ENCODE measurements at regions not wholly inside any gene's neighbourhood (a gene's known extent, or its start where the extent isn't known, plus 50 kb on each side); places are given as distances from the start of the nearest gene placed in this dataset.

DNA sequence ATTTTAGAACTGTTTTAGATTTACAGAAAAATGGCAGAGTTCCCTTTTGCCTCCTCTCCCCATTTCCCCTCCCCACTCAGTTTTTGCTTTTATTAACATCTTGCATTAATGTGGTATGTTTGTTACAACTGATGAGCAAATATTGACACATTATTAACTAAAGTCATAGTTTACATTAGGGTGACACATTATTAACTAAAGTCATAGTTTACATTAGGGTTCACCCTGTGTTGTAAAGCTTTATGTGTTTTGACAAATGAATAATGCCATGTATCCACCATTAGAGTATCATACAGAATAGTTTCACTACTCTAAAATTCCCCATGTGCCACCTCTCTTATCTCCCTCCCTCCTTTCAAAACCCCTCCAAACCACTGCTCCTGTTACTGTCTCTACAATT is 262.5 kb downstream of the NPR3 start:
- no peak overlapping the region for H3K4me3 ChIP-seq (ENCODE audit: control insufficient read depth, low read depth, low read length)
- TF ChIP-seq, protein P1, sequence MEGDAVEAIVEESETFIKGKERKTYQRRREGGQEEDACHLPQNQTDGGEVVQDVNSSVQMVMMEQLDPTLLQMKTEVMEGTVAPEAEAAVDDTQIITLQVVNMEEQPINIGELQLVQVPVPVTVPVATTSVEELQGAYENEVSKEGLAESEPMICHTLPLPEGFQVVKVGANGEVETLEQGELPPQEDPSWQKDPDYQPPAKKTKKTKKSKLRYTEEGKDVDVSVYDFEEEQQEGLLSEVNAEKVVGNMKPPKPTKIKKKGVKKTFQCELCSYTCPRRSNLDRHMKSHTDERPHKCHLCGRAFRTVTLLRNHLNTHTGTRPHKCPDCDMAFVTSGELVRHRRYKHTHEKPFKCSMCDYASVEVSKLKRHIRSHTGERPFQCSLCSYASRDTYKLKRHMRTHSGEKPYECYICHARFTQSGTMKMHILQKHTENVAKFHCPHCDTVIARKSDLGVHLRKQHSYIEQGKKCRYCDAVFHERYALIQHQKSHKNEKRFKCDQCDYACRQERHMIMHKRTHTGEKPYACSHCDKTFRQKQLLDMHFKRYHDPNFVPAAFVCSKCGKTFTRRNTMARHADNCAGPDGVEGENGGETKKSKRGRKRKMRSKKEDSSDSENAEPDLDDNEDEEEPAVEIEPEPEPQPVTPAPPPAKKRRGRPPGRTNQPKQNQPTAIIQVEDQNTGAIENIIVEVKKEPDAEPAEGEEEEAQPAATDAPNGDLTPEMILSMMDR (conservative IDR thresholded peaks at IDR 0.05; ENCODE audit: control insufficient read depth, insufficient read depth, low read depth, low read length): no peak
- DNase-seq (ENCODE audit: low read depth): no peak

DNA sequence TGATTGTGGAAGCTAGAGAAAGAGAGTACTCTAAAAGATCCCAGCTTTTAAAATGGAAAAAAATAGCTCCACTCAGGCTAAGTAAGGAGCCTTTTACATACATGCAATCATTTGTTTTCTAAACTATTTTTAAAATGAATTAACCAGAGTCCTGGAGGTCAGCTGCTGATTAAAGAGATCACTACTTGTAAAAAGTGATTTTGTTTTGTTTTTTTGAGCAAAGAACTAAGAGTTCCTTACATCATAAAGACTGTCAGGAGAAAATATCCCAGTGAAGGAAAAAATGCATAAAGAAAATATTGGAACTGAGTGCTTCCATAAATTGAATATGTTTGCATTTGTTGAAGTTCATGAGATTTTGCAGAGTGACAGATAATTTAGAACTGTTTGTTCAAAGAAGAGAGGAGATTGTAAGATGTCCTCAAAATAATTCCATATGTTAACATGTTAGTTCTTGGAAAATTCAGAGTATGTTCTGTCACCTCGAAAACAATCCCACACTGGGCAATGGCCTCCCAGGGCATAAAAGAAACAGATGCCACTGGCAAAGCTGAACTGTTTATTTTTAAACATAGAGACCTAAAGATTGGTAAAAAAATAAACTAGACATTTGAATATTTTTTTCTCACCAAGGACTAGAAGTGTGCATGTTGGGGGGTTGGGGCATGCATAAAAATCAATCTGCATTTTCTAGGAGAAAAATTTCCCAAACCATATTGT is 264.7 kb downstream of the NPR3 start:
- no peak for DNase-seq (ENCODE audit: low read depth)
- TF ChIP-seq, protein P1 (conservative IDR thresholded peaks at IDR 0.05; ENCODE audit: control insufficient read depth, insufficient read depth, low read depth, low read length): no peak
- no peak overlapping the region for H3K4me3 ChIP-seq (ENCODE audit: control insufficient read depth, low read depth, low read length)

DNA sequence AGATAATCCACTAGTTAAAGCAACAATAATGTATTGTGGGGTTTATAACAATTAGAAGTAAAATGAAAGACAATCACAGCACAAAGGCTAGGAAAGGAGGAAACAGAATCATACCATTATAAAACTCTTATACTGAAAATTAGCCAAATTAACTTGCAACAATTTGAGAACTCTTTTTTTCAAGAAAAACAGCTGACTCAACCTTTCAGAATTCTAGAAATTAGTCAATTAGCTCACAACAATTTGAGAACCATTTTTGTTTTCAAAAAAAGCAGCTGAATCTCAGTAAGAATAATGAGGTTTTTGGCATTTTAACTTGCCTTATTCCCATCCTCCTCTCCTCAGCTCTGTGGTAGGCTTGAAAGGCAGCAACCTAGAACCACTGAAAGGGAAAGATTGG is 269.9 kb downstream of the NPR3 start:
- TF ChIP-seq, protein P1 (conservative IDR thresholded peaks at IDR 0.05; ENCODE audit: control insufficient read depth, insufficient read depth, low read depth, low read length): no peak
- DNase-seq (ENCODE audit: low read depth): no peak
- H3K4me3 ChIP-seq (ENCODE audit: control insufficient read depth, low read depth, low read length): no peak overlapping the region

DNA sequence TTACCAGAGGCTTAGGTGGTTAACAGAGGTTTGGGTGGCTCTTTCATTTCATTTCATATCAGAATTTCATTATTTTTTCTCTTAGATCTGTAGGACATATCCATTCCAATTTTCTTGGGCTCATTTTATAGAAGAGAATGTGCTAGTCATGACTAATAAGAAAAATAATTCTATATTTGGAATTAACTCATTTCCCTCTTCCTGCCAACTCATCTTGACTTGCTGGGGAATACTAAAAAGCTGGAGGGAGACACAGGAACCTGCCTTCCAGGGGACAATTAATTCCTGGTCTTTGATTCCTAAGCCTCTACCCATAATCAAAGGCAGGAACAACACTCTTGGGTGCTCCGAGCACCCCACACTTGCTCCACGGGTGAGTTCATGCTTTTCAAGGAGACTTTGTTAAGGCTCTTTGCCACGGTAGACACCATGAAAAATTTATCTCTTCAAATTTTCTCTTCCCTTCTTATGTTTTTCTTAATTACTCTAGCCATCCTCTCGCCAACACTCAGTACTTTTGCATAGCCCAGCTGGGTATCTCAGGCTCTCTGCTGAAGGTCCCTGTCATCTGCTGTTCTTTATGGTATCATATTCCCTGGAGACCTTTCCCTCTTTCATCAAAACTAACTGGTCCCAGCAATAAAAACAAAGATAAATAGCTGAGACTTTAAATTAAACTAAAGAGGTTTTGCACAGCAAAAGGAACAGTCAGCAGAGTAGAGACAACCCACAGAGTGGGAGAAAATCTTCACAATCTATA is 273.9 kb downstream of the NPR3 start:
- no peak overlapping the region for H3K4me3 ChIP-seq (ENCODE audit: control insufficient read depth, low read depth, low read length)
- DNase-seq (ENCODE audit: low read depth): peak; percentile 40
- TF ChIP-seq, protein P1 (conservative IDR thresholded peaks at IDR 0.05; ENCODE audit: control insufficient read depth, insufficient read depth, low read depth, low read length): no peak

DNA sequence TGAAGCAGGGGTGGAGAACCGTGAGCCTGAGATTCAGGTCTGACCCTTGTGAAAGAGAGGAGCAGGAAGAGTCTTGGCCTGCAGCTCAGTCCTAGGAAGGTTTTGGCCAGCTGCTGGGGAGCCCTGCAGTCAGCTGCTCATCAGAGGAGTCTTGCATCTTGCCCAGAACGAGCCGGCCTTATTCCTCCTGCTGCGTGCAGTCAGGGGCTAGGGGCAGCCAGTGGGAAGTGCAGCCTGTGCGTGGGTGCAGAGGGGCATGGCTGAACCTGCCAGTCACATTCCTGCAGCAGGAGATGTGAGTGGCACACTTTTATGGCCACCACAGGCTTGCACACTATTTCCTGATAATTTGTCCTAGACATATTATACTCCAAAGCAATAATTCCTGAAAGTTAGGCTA is 278.7 kb downstream of the NPR3 start:
- no peak overlapping the region for H3K4me3 ChIP-seq (ENCODE audit: control insufficient read depth, low read depth, low read length)
- TF ChIP-seq, protein P1 (conservative IDR thresholded peaks at IDR 0.05; ENCODE audit: control insufficient read depth, insufficient read depth, low read depth, low read length): no peak
- DNase-seq (ENCODE audit: low read depth): no peak

DNA sequence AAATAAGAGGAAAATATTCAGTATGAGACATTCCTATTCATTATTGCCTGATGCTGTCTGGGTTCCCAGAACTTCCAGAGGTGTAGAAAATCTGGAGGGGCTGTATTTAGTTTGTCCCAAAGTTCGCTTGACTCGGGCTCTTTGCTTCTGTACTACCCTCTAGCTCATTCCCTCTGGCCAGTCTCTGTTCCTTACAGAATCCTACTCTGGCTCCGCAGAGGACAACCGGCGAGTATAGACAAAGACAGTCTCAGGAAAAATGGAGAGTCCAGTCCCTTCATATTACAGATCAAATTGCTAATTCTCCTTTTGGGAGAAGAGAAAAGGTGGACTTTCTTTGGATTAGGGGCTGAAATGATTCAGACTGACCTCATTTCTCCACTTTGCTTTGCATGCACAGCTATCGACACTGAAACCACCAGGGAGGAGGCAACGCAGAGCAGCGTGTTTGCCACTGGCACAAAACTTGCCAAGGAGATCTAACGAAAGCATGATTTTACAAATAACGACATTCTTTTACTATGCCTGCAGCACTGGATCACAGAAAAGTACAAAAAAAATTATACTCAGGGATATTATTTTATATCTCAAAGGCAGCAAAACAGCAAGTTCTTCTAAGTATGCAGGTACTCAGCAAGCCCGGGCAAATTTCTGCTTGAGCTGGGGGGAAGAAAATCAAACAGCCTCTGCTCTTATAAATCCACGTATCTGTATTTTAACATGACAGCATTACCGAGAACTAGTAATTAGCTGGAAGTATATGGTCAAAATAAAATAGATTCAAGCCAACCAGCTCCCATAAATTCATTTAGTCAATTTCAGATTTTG is 279.7 kb downstream of the NPR3 start:
- peak; percentile 13 for DNase-seq (ENCODE audit: low read depth)
- no peak overlapping the region for H3K4me3 ChIP-seq (ENCODE audit: control insufficient read depth, low read depth, low read length)
- TF ChIP-seq, protein P1 (conservative IDR thresholded peaks at IDR 0.05; ENCODE audit: control insufficient read depth, insufficient read depth, low read depth, low read length): no peak

Data from fibroblast of mammary gland (primary cell).